ENCODE measurements at regions not wholly inside any gene's neighbourhood (a gene's known extent, or its start where the extent isn't known, plus 50 kb on each side); places are given as distances from the start of the nearest gene placed in this dataset.

- H3K4me3 ChIP-seq (replicated peaks; ENCODE audit: low read depth, low read length): no peak overlapping the region
- no peak for TF ChIP-seq CTCF (IDR thresholded peaks at IDR 0.05; ENCODE audit: low read length, missing control alignments)
- DNase-seq (ENCODE audit: low read depth): peak; percentile 54
These were observed 321.9 kb upstream of the GIMD1 start for GRCh38 chr4:106690487-106690886.

GRCh38 chr4:106687026-106687425 is 318.4 kb upstream of the GIMD1 start:
- TF ChIP-seq CTCF (IDR thresholded peaks at IDR 0.05; ENCODE audit: low read length, missing control alignments): no peak
- no peak overlapping the region for H3K4me3 ChIP-seq (replicated peaks; ENCODE audit: low read depth, low read length)
- peak; percentile 57 for DNase-seq (ENCODE audit: low read depth)

GRCh38 chr4:106681381-106681921 is 312.9 kb upstream of the GIMD1 start:
- no peak for TF ChIP-seq CTCF (IDR thresholded peaks at IDR 0.05; ENCODE audit: low read length, missing control alignments)

GRCh38 chr4:106679063-106679462 is 310.5 kb upstream of the GIMD1 start:
- TF ChIP-seq CTCF (IDR thresholded peaks at IDR 0.05; ENCODE audit: low read length, missing control alignments): no peak
- no peak for DNase-seq (ENCODE audit: low read depth)
- H3K4me3 ChIP-seq (replicated peaks; ENCODE audit: low read depth, low read length): no peak overlapping the region

More at GRCh38 chr4:106681381-106681921, 312.9 kb upstream of the GIMD1 start:
- no peak for DNase-seq (ENCODE audit: low read depth)
- no peak overlapping the region for H3K4me3 ChIP-seq (replicated peaks; ENCODE audit: low read depth, low read length)

GRCh38 chr4:106677213-106677612 is 308.6 kb upstream of the GIMD1 start:
- no peak for TF ChIP-seq CTCF (IDR thresholded peaks at IDR 0.05; ENCODE audit: low read length, missing control alignments)
- no peak overlapping the region for H3K4me3 ChIP-seq (replicated peaks; ENCODE audit: low read depth, low read length)
- DNase-seq (ENCODE audit: low read depth): no peak

DNA sequence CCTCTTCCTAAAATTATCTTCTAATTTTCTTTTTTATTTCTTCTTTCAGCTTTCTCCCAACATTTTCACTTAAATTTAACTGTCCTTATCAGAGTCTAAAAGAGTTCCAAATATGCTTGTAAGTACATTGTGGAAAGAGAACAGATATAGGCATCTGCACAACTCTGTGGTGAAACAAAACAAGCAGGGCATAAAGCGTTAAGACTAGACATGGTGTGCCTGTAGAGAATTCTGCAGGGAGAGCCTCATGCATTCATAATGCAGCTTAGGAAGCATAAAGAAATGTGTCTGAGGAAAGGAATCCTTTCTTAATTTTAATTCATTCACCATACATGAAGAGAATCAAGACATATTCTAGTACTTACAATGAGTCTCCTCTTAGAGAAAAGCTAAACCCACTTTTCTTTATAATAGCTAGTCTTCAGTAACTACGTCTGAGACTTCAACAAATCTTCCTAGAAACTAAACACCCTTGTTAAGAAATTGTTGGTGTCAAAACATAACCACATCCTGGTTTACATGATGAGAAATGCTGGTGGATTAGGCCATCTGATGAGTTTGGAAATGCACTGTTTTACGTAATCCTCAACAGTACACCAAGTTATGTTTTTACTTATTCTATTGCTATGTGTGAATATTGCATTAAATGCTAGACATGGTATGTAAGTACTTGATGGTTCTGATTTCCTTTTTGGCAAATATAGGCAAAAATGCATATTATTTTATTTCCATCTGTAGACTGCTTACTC is 307.8 kb upstream of the GIMD1 start:
- no peak for TF ChIP-seq CTCF (IDR thresholded peaks at IDR 0.05; ENCODE audit: low read length, missing control alignments)
- DNase-seq (ENCODE audit: low read depth): peak; percentile 65
- no peak overlapping the region for H3K4me3 ChIP-seq (replicated peaks; ENCODE audit: low read depth, low read length)

DNA sequence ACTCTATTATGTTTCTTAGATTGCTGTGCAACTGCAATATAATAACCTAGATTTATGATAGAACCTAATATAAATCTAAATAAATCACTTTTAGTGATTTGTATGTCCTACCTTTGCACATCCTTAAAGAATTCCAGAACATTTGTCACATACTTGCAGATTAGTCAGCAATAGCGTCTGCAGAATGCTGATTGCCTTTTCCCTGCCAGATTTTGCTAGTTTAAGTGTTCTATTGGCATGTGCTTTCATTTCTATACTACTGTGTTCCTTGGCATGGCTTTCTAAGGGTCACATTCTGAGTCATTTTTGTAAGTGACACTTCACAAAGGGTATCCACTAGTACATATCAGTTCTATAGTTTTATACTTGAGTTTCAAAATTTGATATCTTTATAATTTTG is 303.1 kb upstream of the GIMD1 start:
- TF ChIP-seq CTCF (IDR thresholded peaks at IDR 0.05; ENCODE audit: low read length, missing control alignments): no peak
- no peak for DNase-seq (ENCODE audit: low read depth)
- H3K4me3 ChIP-seq (replicated peaks; ENCODE audit: low read depth, low read length): no peak overlapping the region
